Ascending aorta (tissue), 2 donors: ENCODE measurements at regions not wholly inside any gene's neighbourhood (a gene's known extent, or its start where the extent isn't known, plus 50 kb on each side); places are given as distances from the start of the nearest gene placed in this dataset.

Experiments used
- DNase-seq, 2 donors: peaks; one replicate each; pipeline ENCODE4 v3.0.0-alpha.2; 2019; ENCODE audit warnings: low spot score in 2 of 2
- H3K27ac ChIP-seq, 2 donors: fragments of 200-600 bp; sonication (generic); one replicate each; pipeline ENCODE4 v1.5.1; 2016 to 2017; ENCODE audit warnings: mild to moderate bottlenecking in 1 of 2
- H3K27me3 ChIP-seq: fragments of 200-600 bp; sonication (generic); one replicate; pipeline ENCODE4 v1.5.1; 2017
- H3K36me3 ChIP-seq, 2 donors: fragments of 200-600 bp; sonication (generic); one replicate each; pipeline ENCODE4 v1.5.1; 2016
- H3K4me1 ChIP-seq, 2 donors: fragments of 200-600 bp; sonication (generic); one replicate each; pipeline ENCODE4 v1.5.1; 2016 to 2017; ENCODE audit warnings: mild to moderate bottlenecking in 1 of 2
- H3K4me3 ChIP-seq, 2 donors: fragments of 200-600 bp; sonication (generic); one replicate each; pipeline ENCODE4 v1.5.1; 2016 to 2017; ENCODE audit warnings: mild to moderate bottlenecking in 1 of 2
- H3K9me3 ChIP-seq, 2 donors: fragments of 200-600 bp; sonication (generic); one replicate each; pipeline ENCODE4 v1.5.1; 2016
- CTCF ChIP-seq, 3 experiments: fragments of 200-600 bp in 2 of 3; fragments of 450-650 bp in 1 of 3; sonication (generic) in 2 of 3; IDR thresholded peaks; one replicate each; pipeline ENCODE4 v1.5.1; 2016 to 2019; ENCODE audit warnings: antibody characterized with exemption in 3 of 3, mild to moderate bottlenecking in 1 of 3, moderate library complexity in 1 of 3
- intact Hi-C: fragments of 100-400 bp; cut with DNase I; formaldehyde crosslinking; loops from one replicate; pipeline ENCODE4 v1.15.1; 2023

GRCh38 chr6:44024574-44025219 lies 102.6 kb downstream of the MRPL14 start:
- DNase-seq, result no peak
- Histone ChIP-seq H3K27me3 (no peaks in the 10 kb centered on the region), H3K4me1 (no peaks in the 10 kb centered on the region), H3K36me3 (no peaks in the 10 kb centered on the region), H3K27ac (no peak overlapping the region), H3K4me3 (no peak overlapping the region), H3K9me3 (no peaks in the 10 kb centered on the region)
- TF ChIP-seq CTCF (IDR thresholded peaks at IDR 0.05), result no peak
- intact Hi-C loops, result no loop called here

GRCh38 chr6:44023586-44024454 lies 103.4 kb downstream of the MRPL14 start:
- Histone ChIP-seq H3K9me3 (no peaks in the 10 kb centered on the region), H3K4me1 (no peaks in the 10 kb centered on the region), H3K36me3 (no peaks in the 10 kb centered on the region), H3K27ac (no peak overlapping the region), H3K27me3 (no peaks in the 10 kb centered on the region), H3K4me3 (no peak overlapping the region)
- intact Hi-C loops, result no loop called here
- no peak for TF ChIP-seq CTCF (IDR thresholded peaks at IDR 0.05)
- no peak for DNase-seq

- no peak for DNase-seq
Measured at GRCh38 chr6:44022671-44023352, 104.4 kb downstream of the MRPL14 start.

GRCh38 chr6:44022296-44022661 lies 105.0 kb downstream of the MRPL14 start:
- Histone ChIP-seq H3K27ac (no peak overlapping the region), H3K27me3 (no peaks in the 10 kb centered on the region), H3K4me1 (no peaks in the 10 kb centered on the region), H3K9me3 (no peaks in the 10 kb centered on the region), H3K4me3 (no peak overlapping the region), H3K36me3 (no peaks in the 10 kb centered on the region)
- no peak for TF ChIP-seq CTCF (IDR thresholded peaks at IDR 0.05)
- DNase-seq, result no peak
- intact Hi-C loops, result no loop called here

More at GRCh38 chr6:44022671-44023352, 104.4 kb downstream of the MRPL14 start:
- intact Hi-C loops, result no loop called here
- TF ChIP-seq CTCF (IDR thresholded peaks at IDR 0.05), result no peak
- Histone ChIP-seq H3K27me3 (no peaks in the 10 kb centered on the region), H3K4me1 (no peaks in the 10 kb centered on the region), H3K4me3 (no peak overlapping the region), H3K9me3 (no peaks in the 10 kb centered on the region), H3K36me3 (no peaks in the 10 kb centered on the region), H3K27ac (no peak overlapping the region)

- DNase-seq, result no peak
- H3K27ac ChIP-seq, result no peak overlapping the region
- no peak overlapping the region for H3K4me3 ChIP-seq
Measured at GRCh38 chr6:44021589-44022295, 105.5 kb downstream of the MRPL14 start.

More at GRCh38 chr6:44021589-44022295, 105.5 kb downstream of the MRPL14 start:
- no peak for TF ChIP-seq CTCF (IDR thresholded peaks at IDR 0.05)
- no peaks in the 10 kb centered on the region for H3K4me1 ChIP-seq
- no peaks in the 10 kb centered on the region for H3K27me3 ChIP-seq
- intact Hi-C loops, result no loop called here
- no peaks in the 10 kb centered on the region for H3K9me3 ChIP-seq
- no peaks in the 10 kb centered on the region for H3K36me3 ChIP-seq
